H9 (cell line): ENCODE measurements at regions not wholly inside any gene's neighbourhood (a gene's known extent, or its start where the extent isn't known, plus 50 kb on each side); places are given as distances from the start of the nearest gene placed in this dataset.

Source experiments
- DNase-seq: peaks from one replicate; pipeline ENCODE4 v3.0.0-alpha.2; 2017
- H2AFZ ChIP-seq: one replicate; pipeline ENCODE4 v1.6.1; 2013; ENCODE audit warnings: mild to moderate bottlenecking, low read length, control low read depth, moderate library complexity
- H2AK5ac ChIP-seq: 2 replicates; pipeline ENCODE4 v1.6.1; 2013; ENCODE audit warnings: low read length, control low read depth, mixed read lengths; ENCODE audit not compliant: insufficient read length
- H2BK120ac ChIP-seq: one replicate; pipeline ENCODE4 v1.6.1; 2013; ENCODE audit warnings: low read depth, mild to moderate bottlenecking, low read length, control low read depth, inconsistent platforms; ENCODE audit not compliant: poor library complexity, severe bottlenecking
- H2BK12ac ChIP-seq: 2 replicates; pipeline ENCODE4 v1.6.1; 2013; ENCODE audit warnings: low read length, control low read depth, mixed read lengths, low read depth; ENCODE audit not compliant: insufficient read length
- H2BK15ac ChIP-seq: 2 replicates; pipeline ENCODE4 v1.6.1; 2013; ENCODE audit warnings: low read depth, low read length, control low read depth
- H2BK20ac ChIP-seq: one replicate; pipeline ENCODE4 v1.6.1; 2013; ENCODE audit warnings: low read depth, mild to moderate bottlenecking, low read length, control low read depth, inconsistent platforms; ENCODE audit not compliant: poor library complexity, severe bottlenecking
- H2BK5ac ChIP-seq: 2 replicates; pipeline ENCODE4 v1.6.1; 2013; ENCODE audit warnings: low read length, control low read depth, mixed read lengths; ENCODE audit not compliant: insufficient read length
- H3K14ac ChIP-seq: 2 replicates; pipeline ENCODE4 v1.6.1; 2013; ENCODE audit warnings: low read length, control low read depth; ENCODE audit not compliant: insufficient read depth
- H3K18ac ChIP-seq: 2 replicates; pipeline ENCODE4 v1.6.1; 2013; ENCODE audit warnings: low read depth, mild to moderate bottlenecking, mixed read lengths, low read length, control low read depth; ENCODE audit not compliant: insufficient read length
- H3K23ac ChIP-seq: 2 replicates; pipeline ENCODE4 v1.6.1; 2013; ENCODE audit warnings: low read length, control low read depth, mixed read lengths, low read depth; ENCODE audit not compliant: insufficient read length
- H3K23me2 ChIP-seq: 2 replicates; pipeline ENCODE4 v1.6.1; 2013; ENCODE audit warnings: low read depth, mild to moderate bottlenecking, mixed read lengths, low read length, control low read depth; ENCODE audit not compliant: insufficient read length, poor library complexity, severe bottlenecking
- H3K27ac ChIP-seq: 2 replicates; pipeline ENCODE4 v1.5.1; 2013; ENCODE audit warnings: low read length, control low read depth, mixed read lengths, low read depth; ENCODE audit not compliant: insufficient read length
- H3K27me3 ChIP-seq: 2 replicates; pipeline ENCODE4 v1.6.1; 2013; ENCODE audit warnings: low read length, control low read depth, inconsistent platforms; ENCODE audit not compliant: insufficient read depth
- H3K4ac ChIP-seq: 2 replicates; pipeline ENCODE4 v1.6.1; 2013; ENCODE audit warnings: low read depth, mild to moderate bottlenecking, control low read depth, inconsistent platforms, low read length, moderate library complexity
- H3K4me1 ChIP-seq: 2 replicates; pipeline ENCODE4 v1.6.1; 2013; ENCODE audit warnings: low read length, control low read depth, inconsistent platforms; ENCODE audit not compliant: insufficient read depth
- H3K4me2 ChIP-seq: 2 replicates; pipeline ENCODE4 v1.6.1; 2013; ENCODE audit warnings: low read length, control low read depth, mixed read lengths; ENCODE audit not compliant: insufficient read length, insufficient read depth
- H3K56ac ChIP-seq: 2 replicates; pipeline ENCODE4 v1.6.1; 2013; ENCODE audit warnings: low read depth, mild to moderate bottlenecking, mixed read lengths, low read length, control low read depth; ENCODE audit not compliant: insufficient read length
- H3K79me1 ChIP-seq: 2 replicates; pipeline ENCODE4 v1.6.1; 2013; ENCODE audit warnings: low read depth, mild to moderate bottlenecking, moderate library complexity, low read length, control low read depth, inconsistent platforms; ENCODE audit not compliant: insufficient read depth, poor library complexity, severe bottlenecking
- H3K79me2 ChIP-seq: 2 replicates; pipeline ENCODE4 v1.6.1; 2013; ENCODE audit warnings: low read length, control low read depth, inconsistent platforms; ENCODE audit not compliant: insufficient read depth
- H3K9ac ChIP-seq: 2 replicates; pipeline ENCODE4 v1.6.1; 2013; ENCODE audit warnings: low read length, control low read depth, mixed read lengths; ENCODE audit not compliant: insufficient read length; ENCODE audit errors: extremely low read depth
- H3K9me3 ChIP-seq: one replicate; pipeline ENCODE4 v1.6.1; 2013; ENCODE audit warnings: low read depth, low read length, inconsistent platforms; ENCODE audit not compliant: control insufficient read depth
- H3T11ph ChIP-seq: one replicate; pipeline ENCODE4 v1.6.1; 2013; ENCODE audit warnings: mild to moderate bottlenecking, low read length, control low read depth, inconsistent platforms
- H4K20me1 ChIP-seq: one replicate; pipeline ENCODE4 v1.6.1; 2013; ENCODE audit not compliant: control insufficient read depth, insufficient read length, insufficient read depth
- H4K5ac ChIP-seq: 2 replicates; pipeline ENCODE4 v1.6.1; 2013; ENCODE audit warnings: low read depth, mild to moderate bottlenecking, mixed read lengths, low read length, control low read depth; ENCODE audit not compliant: insufficient read length
- H4K8ac ChIP-seq: replicated peaks from 2 replicates; pipeline ENCODE4 v1.6.1; 2013; ENCODE audit warnings: low read length, control low read depth, mixed read lengths, low read depth; ENCODE audit not compliant: insufficient read length
- H4K91ac ChIP-seq: 2 replicates; pipeline ENCODE4 v1.6.1; 2013; ENCODE audit warnings: low read depth, mild to moderate bottlenecking, moderate library complexity, mixed read lengths, low read length, control low read depth; ENCODE audit not compliant: insufficient read length
- H3K27ac Mint-ChIP-seq, 3 experiments: 2 replicates in 2 of 3; 3 replicates in 1 of 3; pipeline ENCODE4 v1.8.0; 2020 to 2021; ENCODE audit warnings: mixed read lengths in 3 of 3, mild to moderate bottlenecking in 1 of 3, moderate library complexity in 1 of 3
- H3K27me3 Mint-ChIP-seq: 2 replicates; pipeline ENCODE4 v1.8.0; 2021; ENCODE audit warnings: low read depth, mild to moderate bottlenecking, moderate library complexity, mixed read lengths
- H3K36me3 Mint-ChIP-seq, 3 experiments: 2 replicates in 2 of 3; 3 replicates in 1 of 3; pipeline ENCODE4 v1.8.0; 2020 to 2021; ENCODE audit warnings: low read depth in 3 of 3, mixed read lengths in 3 of 3; ENCODE audit not compliant: insufficient read depth in 1 of 3
- H3K4me1 Mint-ChIP-seq, 2 experiments: 2 replicates each; pipeline ENCODE4 v1.8.0; 2020; ENCODE audit warnings: mixed read lengths in 2 of 2
- H3K4me3 Mint-ChIP-seq, 2 experiments: 2 replicates in 1 of 2; 3 replicates in 1 of 2; pipeline ENCODE4 v1.8.0; 2020 to 2021; ENCODE audit warnings: mild to moderate bottlenecking in 2 of 2, mixed read lengths in 2 of 2, moderate library complexity in 1 of 2
- H3K9me3 Mint-ChIP-seq, 2 experiments: 2 replicates in 1 of 2; 3 replicates in 1 of 2; pipeline ENCODE4 v1.8.0; 2020; ENCODE audit warnings: mild to moderate bottlenecking in 2 of 2, mixed read lengths in 2 of 2, moderate library complexity in 1 of 2
- CTCF ChIP-seq: fragments of 200-600 bp; sonication (generic); conservative IDR thresholded peaks from 3 replicates; pipeline ENCODE4 v1.8.0; 2021; ENCODE audit warnings: antibody characterized with exemption, mild to moderate bottlenecking
- WGBS: extraction: QIAGEN DNeasy Blood & Tissue Kit; methylation state at CpG from one replicate; pipeline ENCODE4 v1.1.7; 2013; ENCODE audit warnings: missing lambda C conversion rate, low lambda C conversion rate, mixed read lengths; ENCODE audit not compliant: insufficient read length; ENCODE audit errors: extremely low coverage; 5-methylcytosine and 5-hydroxymethylcytosine counted together

- Histone ChIP-seq H3K79me1 (no peaks in the 10 kb centered on the region), H3K23me2 (no peaks in the 10 kb centered on the region), H3K4me1 (no peaks in the 10 kb centered on the region; the same call in 1 of the 2 replicates), H3K18ac (no peak overlapping the region), H2AFZ (no peak overlapping the region), H3K4me2 (no peak overlapping the region), H4K8ac (no peak overlapping the region), H4K5ac (no peak overlapping the region), H3K27ac (no peak overlapping the region), H3K23ac (no peak overlapping the region), H3K14ac (no peak overlapping the region), H2BK5ac (no peak overlapping the region), H3K27me3 (no peaks in the 10 kb centered on the region), H2BK20ac (no peak overlapping the region), H4K91ac (no peak overlapping the region), H3K9me3 (no peaks in the 10 kb centered on the region), H4K20me1 (no peaks in the 10 kb centered on the region), H3K4ac (no peak overlapping the region), H2AK5ac (no peak overlapping the region), H3K79me2 (no peaks in the 10 kb centered on the region), H2BK15ac (no peak overlapping the region), H2BK12ac (no peak overlapping the region), H3K56ac (no peak overlapping the region), H3K9ac (no peak overlapping the region), H3T11ph (no peak overlapping the region), H2BK120ac (no peak overlapping the region)
- H3K4me3 Mint-ChIP-seq: no peak overlapping the region
- H3K27me3 Mint-ChIP-seq: peaks cover 2% of the 10 kb centered on the region; the same call in 1 of the 2 replicates
- H3K4me1 Mint-ChIP-seq: peaks cover 32 to 64% of the 10 kb centered on the region in 2 experiments
- H3K36me3 Mint-ChIP-seq: peaks cover 8 to 12% (median 10%) of the 10 kb centered on the region in 3 experiments
- DNase-seq: no peak
- peaks cover 8 to 11% of the 10 kb centered on the region in 2 experiments for H3K9me3 Mint-ChIP-seq
- WGBS: no CpG with 5 or more reads among the region's 2 CpGs
- H3K27ac Mint-ChIP-seq: peak overlapping the region in 1 of 3 experiments; percentile 10; a peak in 2 of 7 replicates
- no peak for TF ChIP-seq CTCF
These were observed 65.9 kb downstream of the DNTTIP2 start for GRCh38 chr1:93813076-93813475.
